GM10266 (cell line): ENCODE measurements at regions not wholly inside any gene's neighbourhood (a gene's known extent, or its start where the extent isn't known, plus 50 kb on each side); places are given as distances from the start of the nearest gene placed in this dataset.

ENCODE experiments used
- DNase-seq: peaks from one replicate; pipeline ENCODE4 v3.0.0; 2012; ENCODE audit errors: extremely low spot score
- CTCF ChIP-seq: IDR thresholded peaks from 2 replicates; pipeline ENCODE4 v1.5.1; 2012; ENCODE audit warnings: mild to moderate bottlenecking, low read depth; ENCODE audit not compliant: control insufficient read depth, insufficient read depth; ENCODE audit errors: missing control alignments

- no peak for DNase-seq
- no peak for TF ChIP-seq CTCF
These were observed 214.6 kb upstream of the TMEM72 start for GRCh38 chr10:44696496-44696895.

- no peak for TF ChIP-seq CTCF
- no peak for DNase-seq
These were observed 214.0 kb upstream of the TMEM72 start for GRCh38 chr10:44697116-44697515.

- TF ChIP-seq CTCF, result no peak
- DNase-seq, result no peak
These were observed 208.6 kb upstream of the TMEM72 start for GRCh38 chr10:44702531-44702930.

GRCh38 chr10:44703241-44704155, 207.6 kb upstream of the TMEM72 start:
- no peak for TF ChIP-seq CTCF
- no peak for DNase-seq

- no peak for TF ChIP-seq CTCF
- no peak for DNase-seq
These were observed 206.5 kb upstream of the TMEM72 start for GRCh38 chr10:44704616-44705015.

- no peak for DNase-seq
- TF ChIP-seq CTCF, result no peak
These were observed 204.4 kb upstream of the TMEM72 start for GRCh38 chr10:44706745-44707144.

- DNase-seq, result no peak
- TF ChIP-seq CTCF, result no peak
These were observed 197.8 kb upstream of the TMEM72 start for GRCh38 chr10:44713307-44713706.
